Choroid plexus epithelial cell (primary cell): ENCODE measurements at regions not wholly inside any gene's neighbourhood (a gene's known extent, or its start where the extent isn't known, plus 50 kb on each side); places are given as distances from the start of the nearest gene placed in this dataset.
"Not testable (repeated sequence)": the region's sequence is repeated elsewhere in the genome, so short reads cannot be mapped to it uniquely, and the experiment has no call there.

ENCODE experiments used
- DNase-seq: peaks from one replicate; pipeline ENCODE4 v3.0.0-alpha.2; 2010; ENCODE audit warnings: low read depth
- H3K4me3 ChIP-seq: 2 replicates; pipeline ENCODE4 v1.5.1; 2011; ENCODE audit warnings: low read depth, mild to moderate bottlenecking, control low read depth, low read length, moderate library complexity
- TF ChIP-seq, protein P1 (sequence below): conservative IDR thresholded peaks from 2 replicates; pipeline ENCODE4 v1.5.1; 2011; ENCODE audit warnings: low read depth, mild to moderate bottlenecking, control low read depth, inconsistent platforms, low read length, moderate library complexity

DNA sequence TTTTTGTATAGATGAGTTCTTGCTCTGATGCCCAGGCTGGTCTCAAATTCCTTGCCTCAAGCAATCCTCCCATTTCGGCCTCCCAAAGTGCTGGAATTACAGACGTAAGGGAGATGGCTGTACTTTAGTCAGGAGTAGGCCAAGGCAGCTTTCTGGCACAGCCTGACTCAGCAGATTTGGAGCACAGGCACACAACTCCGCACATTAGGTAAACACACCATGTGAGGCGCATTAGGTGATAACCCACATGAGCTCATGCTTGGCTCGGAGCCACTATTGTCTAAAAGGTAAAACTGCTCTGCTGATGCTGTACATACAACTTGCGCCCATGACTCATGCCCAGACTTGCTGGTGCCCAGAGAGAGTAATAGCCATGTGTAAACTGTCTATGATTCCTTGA is 1157.9 kb downstream of the TAF11L14 start:
- TF ChIP-seq, protein P1, sequence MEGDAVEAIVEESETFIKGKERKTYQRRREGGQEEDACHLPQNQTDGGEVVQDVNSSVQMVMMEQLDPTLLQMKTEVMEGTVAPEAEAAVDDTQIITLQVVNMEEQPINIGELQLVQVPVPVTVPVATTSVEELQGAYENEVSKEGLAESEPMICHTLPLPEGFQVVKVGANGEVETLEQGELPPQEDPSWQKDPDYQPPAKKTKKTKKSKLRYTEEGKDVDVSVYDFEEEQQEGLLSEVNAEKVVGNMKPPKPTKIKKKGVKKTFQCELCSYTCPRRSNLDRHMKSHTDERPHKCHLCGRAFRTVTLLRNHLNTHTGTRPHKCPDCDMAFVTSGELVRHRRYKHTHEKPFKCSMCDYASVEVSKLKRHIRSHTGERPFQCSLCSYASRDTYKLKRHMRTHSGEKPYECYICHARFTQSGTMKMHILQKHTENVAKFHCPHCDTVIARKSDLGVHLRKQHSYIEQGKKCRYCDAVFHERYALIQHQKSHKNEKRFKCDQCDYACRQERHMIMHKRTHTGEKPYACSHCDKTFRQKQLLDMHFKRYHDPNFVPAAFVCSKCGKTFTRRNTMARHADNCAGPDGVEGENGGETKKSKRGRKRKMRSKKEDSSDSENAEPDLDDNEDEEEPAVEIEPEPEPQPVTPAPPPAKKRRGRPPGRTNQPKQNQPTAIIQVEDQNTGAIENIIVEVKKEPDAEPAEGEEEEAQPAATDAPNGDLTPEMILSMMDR, result no peak
- H3K4me3 ChIP-seq, result no peak overlapping the region
- DNase-seq, result no peak

DNA sequence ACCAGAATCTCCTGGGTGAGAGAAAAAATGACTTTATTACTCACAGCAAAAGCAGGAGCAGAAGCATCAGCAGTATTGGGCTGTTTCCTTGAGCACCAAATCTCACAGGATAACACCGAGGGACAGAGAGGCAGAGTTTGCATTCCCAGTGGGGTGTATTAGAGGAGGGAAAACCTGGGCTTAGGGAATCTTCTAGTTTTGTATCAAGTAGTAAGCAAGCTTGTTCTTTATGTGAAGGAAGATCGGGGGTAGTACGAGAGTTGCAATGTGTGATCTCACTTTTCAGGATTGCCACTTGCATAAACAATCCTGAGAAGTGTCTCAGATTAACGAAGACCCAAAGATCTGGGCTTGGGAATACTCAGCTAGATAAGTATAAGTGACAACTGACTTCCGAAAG is 1163.0 kb downstream of the TAF11L14 start:
- TF ChIP-seq, protein P1, result no peak
- H3K4me3 ChIP-seq, result no peak overlapping the region
- DNase-seq, result no peak

DNA sequence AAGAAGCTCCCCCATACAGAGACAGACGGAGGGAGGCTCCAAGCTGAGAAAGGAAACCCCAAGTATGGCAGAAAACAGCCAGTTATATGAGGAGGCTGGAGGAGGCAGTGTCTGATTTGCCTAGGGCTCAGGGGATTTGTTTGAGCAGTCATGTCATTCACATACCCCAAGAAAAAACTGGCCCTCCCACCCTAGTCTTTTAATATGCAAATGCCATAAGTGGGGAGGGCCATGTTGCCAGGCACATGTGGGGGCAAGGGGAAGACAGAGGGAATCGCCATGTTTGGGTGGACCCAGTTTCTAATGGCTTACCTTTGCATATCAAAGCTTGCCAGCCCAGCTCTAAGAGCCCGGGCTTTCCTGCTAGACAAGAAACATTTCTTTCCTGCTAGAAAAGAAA is 1163.8 kb downstream of the TAF11L14 start:
- TF ChIP-seq, protein P1, result no peak
- H3K4me3 ChIP-seq, result no peak overlapping the region
- DNase-seq, result no peak

DNA sequence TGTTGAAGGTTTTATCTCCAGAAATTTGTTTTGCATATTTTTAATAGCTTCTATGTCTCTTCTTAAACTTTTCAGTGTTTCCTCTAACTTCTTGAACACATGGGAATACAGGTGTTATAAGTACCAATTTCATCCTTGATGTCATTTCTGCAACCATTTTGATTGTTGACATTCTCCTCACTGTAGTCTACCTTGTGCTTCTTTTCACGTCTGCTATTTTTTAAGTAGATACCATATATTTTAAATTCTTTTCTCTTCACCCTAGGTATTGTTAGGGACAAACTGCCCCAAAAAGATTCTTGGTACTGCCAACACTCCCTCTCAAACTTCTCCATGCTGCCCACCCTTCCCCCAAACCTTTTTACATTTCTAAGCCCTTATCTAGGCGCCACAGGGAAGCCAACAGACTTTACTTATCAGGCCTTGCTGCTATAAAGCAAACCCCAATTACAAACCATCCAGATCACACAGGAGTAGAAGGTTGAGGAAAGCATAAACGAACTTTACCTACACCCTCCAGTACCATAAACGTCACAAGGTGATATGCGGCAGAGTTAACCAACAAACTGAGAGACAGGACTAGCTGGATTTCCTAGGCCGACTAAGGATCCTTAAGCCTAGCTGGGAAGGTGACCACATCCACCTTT is 1165.3 kb downstream of the TAF11L14 start:
- no peak for DNase-seq
- TF ChIP-seq, protein P1, result no peak
- no peak overlapping the region for H3K4me3 ChIP-seq

DNA sequence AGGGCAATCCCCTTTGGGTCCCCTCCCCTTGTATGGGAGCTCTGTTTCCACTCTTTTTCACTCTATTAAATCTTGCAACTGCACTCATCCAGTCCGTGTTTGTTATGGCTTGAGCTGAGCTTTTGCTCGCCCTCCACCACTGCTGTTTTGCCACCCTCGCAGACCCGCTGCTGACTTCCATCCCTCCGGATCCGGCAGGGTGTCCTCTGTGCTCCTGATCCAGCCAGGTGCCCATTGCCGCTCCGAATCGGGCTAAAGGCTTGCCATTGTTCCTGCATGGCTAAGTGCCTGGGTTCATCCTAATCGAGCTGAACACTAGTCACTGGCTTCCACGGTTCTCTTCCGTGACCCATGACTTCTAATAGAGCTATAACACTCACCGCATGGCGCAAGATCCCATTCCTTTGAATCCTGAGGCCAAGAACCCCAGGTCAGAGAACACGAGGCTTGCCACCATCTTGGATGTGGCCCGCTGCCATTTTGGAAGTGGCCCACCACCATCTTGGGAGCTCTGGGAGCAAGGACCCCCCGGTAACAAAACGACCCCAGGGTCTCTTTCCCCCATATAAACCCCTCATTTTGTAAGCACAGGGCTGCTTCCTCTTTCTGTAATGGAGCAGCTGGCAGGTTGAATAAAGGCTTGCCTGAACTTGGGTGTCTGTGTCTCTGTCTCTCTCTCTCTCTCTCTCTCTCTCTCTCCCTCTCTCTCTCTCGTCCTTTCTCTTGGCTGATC is 1166.2 kb downstream of the TAF11L14 start:
- TF ChIP-seq, protein P1, result no peak
- no peak for DNase-seq

DNA sequence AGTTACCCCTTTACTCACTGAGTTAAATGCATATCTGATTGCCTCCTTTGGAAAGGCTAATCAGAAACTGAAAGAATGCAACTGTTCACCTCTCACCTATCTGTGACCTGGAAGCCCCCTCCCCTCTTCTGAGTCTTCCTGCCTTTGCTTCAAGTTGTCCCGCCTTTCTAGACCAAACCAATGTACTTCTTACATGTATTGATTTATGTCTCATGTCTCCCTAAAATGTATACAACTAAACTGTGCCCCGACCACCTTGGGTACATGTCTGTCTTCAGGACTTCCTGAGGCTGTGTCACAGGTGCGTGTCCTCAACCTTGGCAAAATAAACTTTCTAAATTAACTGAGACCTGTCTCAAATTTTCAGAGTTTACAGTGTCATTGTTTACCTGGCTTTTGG is 1167.2 kb downstream of the TAF11L14 start:
- not testable (repeated sequence) for H3K4me3 ChIP-seq, DNase-seq

More for the DNA sequence above, 1166.2 kb downstream of the TAF11L14 start:
- H3K4me3 ChIP-seq, result no peak overlapping the region

DNA sequence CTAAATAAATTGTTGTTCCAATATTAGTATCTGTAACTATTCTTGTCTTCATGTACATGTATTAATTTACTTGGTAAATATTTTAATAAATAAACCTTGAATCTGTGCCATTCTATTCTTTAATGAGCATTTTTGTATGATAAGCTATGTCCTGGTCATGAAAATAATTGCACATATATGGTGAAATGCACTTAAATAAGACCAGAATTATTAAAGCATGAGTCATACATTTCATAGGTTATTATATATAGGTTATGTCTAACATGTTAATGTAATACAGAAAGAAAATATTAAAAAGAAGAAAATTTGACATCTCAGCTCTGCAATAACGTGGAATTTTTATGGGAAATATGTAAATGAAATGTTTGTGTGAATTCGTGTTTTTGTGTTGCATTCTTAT is 1168.1 kb downstream of the TAF11L14 start:
- no peak overlapping the region for H3K4me3 ChIP-seq
- TF ChIP-seq, protein P1, result no peak
- DNase-seq, result no peak
